Gastroesophageal sphincter (tissue), 4 donors: ENCODE measurements at regions not wholly inside any gene's neighbourhood (a gene's known extent, or its start where the extent isn't known, plus 50 kb on each side); places are given as distances from the start of the nearest gene placed in this dataset.

Experiments
- ATAC-seq: fragments of 150-250 bp; one replicate; pipeline ENCODE4 v1.9.1; 2016; ENCODE audit warnings: mild to moderate bottlenecking, moderate library complexity
- H3K27ac ChIP-seq, 4 donors: fragments of 200-600 bp; sonication (generic) in 3 of 4; 1 replicate in 3 of 4; 2 replicates in 1 of 4; pipeline ENCODE4 v1.5.1; 2016 to 2019
- H3K27me3 ChIP-seq: fragments of 200-600 bp; sonication (generic); one replicate; pipeline ENCODE4 v1.5.1; 2019
- H3K36me3 ChIP-seq, 2 donors: fragments of 200-600 bp; sonication (generic); one replicate each; pipeline ENCODE4 v1.5.1; 2019; ENCODE audit warnings: control low read depth in 1 of 2
- H3K4me1 ChIP-seq, 3 donors: fragments of 200-600 bp; sonication (generic); 1 replicate in 2 of 3; 2 replicates in 1 of 3; pipeline ENCODE4 v1.5.1; 2016 to 2019; ENCODE audit warnings: control low read depth in 2 of 3
- H3K4me3 ChIP-seq, 2 donors: fragments of 200-600 bp; sonication (generic); one replicate each; pipeline ENCODE4 v1.5.1; 2019; ENCODE audit warnings: mild to moderate bottlenecking in 1 of 2, moderate library complexity in 1 of 2
- H3K9me3 ChIP-seq, 3 donors: fragments of 200-600 bp; sonication (generic); one replicate each; pipeline ENCODE4 v1.5.1; 2017 to 2019; ENCODE audit warnings: control low read depth in 2 of 3
- CTCF ChIP-seq, 4 experiments: fragments of 200-600 bp in 2 of 4; fragments of 450-650 bp in 2 of 4; sonication (generic) in 1 of 4; IDR thresholded peaks; one replicate each; pipeline ENCODE4 v1.5.1; 2017 to 2019; ENCODE audit warnings: antibody characterized with exemption in 4 of 4, mild to moderate bottlenecking in 2 of 4, moderate library complexity in 2 of 4
- EP300 ChIP-seq: sonication (generic); formaldehyde crosslinking; IDR thresholded peaks from one replicate; pipeline ENCODE4 v1.6.1; 2017; ENCODE audit warnings: antibody characterized with exemption, mild to moderate bottlenecking
- POLR2A ChIP-seq, 2 donors: fragments of 450-650 bp; IDR thresholded peaks; one replicate each; pipeline ENCODE4 v1.6.1; 2017; ENCODE audit warnings: antibody characterized with exemption in 2 of 2, mild to moderate bottlenecking in 2 of 2, moderate library complexity in 1 of 2
- POLR2AphosphoS5 ChIP-seq: sonication (generic); formaldehyde crosslinking; IDR thresholded peaks from one replicate; pipeline ENCODE4 v1.6.1; 2017; ENCODE audit warnings: antibody characterized with exemption
- WGBS, 2 donors: methylation state at CpG; one replicate each; pipeline ENCODE4 v1.1.5; 2018; ENCODE audit warnings: low coverage in 1 of 2; 5-methylcytosine and 5-hydroxymethylcytosine counted together

DNA sequence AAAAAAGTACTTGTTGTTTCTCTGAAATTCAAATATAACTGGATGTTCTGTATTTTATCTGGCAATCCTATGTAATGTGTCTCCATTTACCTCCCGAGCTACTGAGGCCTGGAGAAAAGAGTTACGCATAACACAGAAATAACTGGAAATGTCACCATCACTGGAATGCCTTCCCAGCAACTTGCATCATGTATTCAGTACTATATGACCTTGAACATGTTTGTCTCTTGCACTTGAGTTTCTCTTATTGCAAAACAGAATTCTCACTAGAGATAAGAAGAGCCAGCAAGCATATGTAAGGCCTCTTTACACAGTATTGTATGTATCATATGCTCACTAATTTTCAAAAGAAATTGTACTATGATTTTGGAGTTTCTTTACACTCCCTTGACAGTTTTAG lies 99.6 kb upstream of the CTAGE1 start:
- WGBS, 2 donors = 50 to 64% methylated on average over 2 of the region's 2 CpGs
- TF ChIP-seq POLR2AphosphoS5 (no peak), EP300 (no peak), CTCF (IDR thresholded peaks at IDR 0.05) (no peak), POLR2A (IDR thresholded peaks at IDR 0.05) (no peak)

DNA sequence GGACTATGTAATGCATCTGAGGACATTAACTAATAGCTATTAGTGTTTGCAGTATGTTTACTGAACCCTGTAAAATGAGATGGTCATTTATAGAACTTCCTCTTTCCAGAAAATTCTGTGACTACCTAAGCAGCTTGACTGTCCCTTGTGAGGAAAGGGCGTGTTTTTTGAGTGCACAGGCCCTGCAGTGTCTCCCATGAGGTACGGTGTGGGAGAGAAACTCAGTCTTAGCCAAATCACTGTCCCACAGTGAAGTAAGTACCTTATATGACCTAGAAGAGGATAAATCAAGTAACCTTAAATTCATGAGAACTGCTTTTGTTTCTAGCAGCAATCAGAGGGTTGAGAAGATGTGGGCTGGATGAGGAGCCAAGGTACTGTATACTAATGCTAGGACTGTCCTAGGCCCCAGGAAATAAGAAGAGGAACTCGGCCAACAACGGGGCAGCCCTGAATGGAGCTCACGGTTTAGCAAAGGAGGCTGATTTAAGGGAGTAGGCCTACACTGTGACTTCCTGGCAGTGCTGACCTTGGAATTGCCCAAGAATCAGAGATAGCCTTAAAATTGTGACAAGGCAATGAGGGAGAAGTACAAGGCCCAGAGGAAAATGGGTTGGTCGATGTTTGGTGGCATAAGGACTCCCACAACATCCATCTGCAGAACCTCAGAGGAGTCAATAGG lies 103.5 kb upstream of the CTAGE1 start:
- ATAC-seq = no peak
- no peaks in the 10 kb centered on the region for H3K9me3 ChIP-seq
- no peak overlapping the region for H3K4me3 ChIP-seq
- no peak overlapping the region for H3K27ac ChIP-seq
- H3K36me3 ChIP-seq = no peaks in the 10 kb centered on the region
- no peaks in the 10 kb centered on the region for H3K4me1 ChIP-seq
- H3K27me3 ChIP-seq = no peaks in the 10 kb centered on the region
- no peak for TF ChIP-seq POLR2A (IDR thresholded peaks at IDR 0.05)
- no peak for TF ChIP-seq EP300
- no peak for TF ChIP-seq POLR2AphosphoS5
- no peak for TF ChIP-seq CTCF (IDR thresholded peaks at IDR 0.05)
- 73 to 80% methylated on average over 3 to 5 of the region's 6 CpGs for WGBS, 2 donors

More for the DNA sequence above, 99.6 kb upstream of the CTAGE1 start:
- no peaks in the 10 kb centered on the region for H3K36me3 ChIP-seq
- no peak overlapping the region for H3K4me3 ChIP-seq
- no peaks in the 10 kb centered on the region for H3K9me3 ChIP-seq
- ATAC-seq = no peak
- no peaks in the 10 kb centered on the region for H3K27me3 ChIP-seq
- H3K27ac ChIP-seq = no peak overlapping the region
- no peaks in the 10 kb centered on the region for H3K4me1 ChIP-seq

GRCh38 chr18:22523481-22523880 lies 105.8 kb upstream of the CTAGE1 start:
- no peaks in the 10 kb centered on the region for H3K36me3 ChIP-seq
- no peaks in the 10 kb centered on the region for H3K27me3 ChIP-seq
- TF ChIP-seq EP300 (no peak), POLR2A (IDR thresholded peaks at IDR 0.05) (no peak), POLR2AphosphoS5 (no peak)
- 68 to 71% methylated on average over 2 of the region's 2 CpGs for WGBS, 2 donors
- no peak overlapping the region for H3K4me3 ChIP-seq
- no peak for ATAC-seq
- no peak overlapping the region for H3K27ac ChIP-seq
- no peaks in the 10 kb centered on the region for H3K4me1 ChIP-seq
- H3K9me3 ChIP-seq = no peaks in the 10 kb centered on the region

GRCh38 chr18:22524783-22525182 lies 107.1 kb upstream of the CTAGE1 start:
- H3K36me3 ChIP-seq = no peaks in the 10 kb centered on the region
- no peak for TF ChIP-seq CTCF (IDR thresholded peaks at IDR 0.05)
- no peak for TF ChIP-seq POLR2A (IDR thresholded peaks at IDR 0.05)
- TF ChIP-seq EP300 = no peak
- no peak for TF ChIP-seq POLR2AphosphoS5
- H3K4me3 ChIP-seq = no peak overlapping the region
- H3K27me3 ChIP-seq = no peaks in the 10 kb centered on the region
- H3K4me1 ChIP-seq = no peaks in the 10 kb centered on the region
- H3K27ac ChIP-seq = no peak overlapping the region
- ATAC-seq = no peak
- H3K9me3 ChIP-seq = no peaks in the 10 kb centered on the region
- 29% methylated on average over 5 to 6 of the region's 6 CpGs for WGBS, 2 donors

DNA sequence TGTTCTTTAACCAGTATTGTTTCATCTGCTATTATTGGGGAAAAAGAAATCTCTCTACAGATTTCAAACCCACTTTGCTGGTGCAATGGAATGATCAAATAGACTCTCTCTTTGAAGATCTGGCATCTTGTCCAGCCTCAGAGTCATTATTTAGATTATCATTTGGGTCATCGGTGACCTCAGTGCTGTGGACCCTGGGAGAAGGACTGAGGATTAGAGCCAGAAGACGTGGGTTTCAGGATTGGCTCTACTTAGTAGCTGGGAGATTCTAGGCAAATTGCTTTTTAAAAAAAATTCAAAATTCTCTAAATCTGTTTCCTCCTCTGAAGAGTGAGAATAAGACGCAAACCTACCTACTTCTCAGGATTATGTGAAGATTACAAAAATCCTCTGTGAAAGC lies 107.6 kb upstream of the CTAGE1 start:
- 63 to 87% methylated on average over 3 of the region's 3 CpGs for WGBS, 2 donors
- TF ChIP-seq CTCF (IDR thresholded peaks at IDR 0.05) = no peak
- no peak for TF ChIP-seq POLR2AphosphoS5
- no peak for TF ChIP-seq POLR2A (IDR thresholded peaks at IDR 0.05)
- no peak for TF ChIP-seq EP300
- Histone ChIP-seq H3K4me3 (no peak overlapping the region), H3K4me1 (no peaks in the 10 kb centered on the region), H3K27me3 (no peaks in the 10 kb centered on the region), H3K9me3 (no peaks in the 10 kb centered on the region), H3K36me3 (no peaks in the 10 kb centered on the region), H3K27ac (no peak overlapping the region)
- no peak for ATAC-seq
